ENCODE measurements at regions not wholly inside any gene's neighbourhood (a gene's known extent, or its start where the extent isn't known, plus 50 kb on each side); places are given as distances from the start of the nearest gene placed in this dataset.
"Not testable (repeated sequence)": the region's sequence is repeated elsewhere in the genome, so short reads cannot be mapped to it uniquely, and the experiment has no call there.

DNA sequence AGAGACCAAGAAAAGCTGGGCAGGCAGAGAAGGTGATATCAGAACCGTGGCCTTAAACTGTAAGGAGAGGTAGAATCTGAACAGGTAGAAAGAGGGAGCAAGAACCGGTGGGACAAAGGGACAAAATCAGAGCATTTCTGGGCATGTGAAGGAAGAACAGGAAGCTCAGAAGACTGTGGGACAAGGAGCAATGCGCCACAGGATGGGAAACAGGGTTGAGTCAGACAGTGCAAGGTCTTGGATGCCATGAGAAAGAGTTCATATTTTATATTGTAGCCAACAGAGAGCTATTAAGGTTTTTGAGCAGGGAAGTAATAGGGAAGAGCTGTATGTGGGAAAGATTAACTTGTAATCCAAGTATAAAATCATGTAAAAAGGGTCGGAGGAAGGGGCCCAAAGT lies 106.4 kb upstream of the UGP2 start:
- Histone ChIP-seq H3K27ac (no peak overlapping the region), H3K9me3 (no peaks in the 10 kb centered on the region), H3K36me3 (no peaks in the 10 kb centered on the region), H3K27me3 (no peaks in the 10 kb centered on the region), H3K4me1 (no peaks in the 10 kb centered on the region), H3K4me3 (no peak overlapping the region)
- DNase-seq = no peak
- in situ Hi-C loops (cut with MboI; ENCODE audit: low pct_ligation_motif_present in 1 of 4, low pct_unique_long_range_greater_than_20kb in 1 of 4, low sequenced_read_pairs in 3 of 4) = no loop called here
- intact Hi-C loops (cut with DNase I; ENCODE audit: low total_unique reads) = no loop called here
- 88 to 93% methylated on average over 4 of the region's 4 CpGs for WGBS, 2 donors (ENCODE audit: low coverage in 1 of 2)
- TF ChIP-seq, protein P1, sequence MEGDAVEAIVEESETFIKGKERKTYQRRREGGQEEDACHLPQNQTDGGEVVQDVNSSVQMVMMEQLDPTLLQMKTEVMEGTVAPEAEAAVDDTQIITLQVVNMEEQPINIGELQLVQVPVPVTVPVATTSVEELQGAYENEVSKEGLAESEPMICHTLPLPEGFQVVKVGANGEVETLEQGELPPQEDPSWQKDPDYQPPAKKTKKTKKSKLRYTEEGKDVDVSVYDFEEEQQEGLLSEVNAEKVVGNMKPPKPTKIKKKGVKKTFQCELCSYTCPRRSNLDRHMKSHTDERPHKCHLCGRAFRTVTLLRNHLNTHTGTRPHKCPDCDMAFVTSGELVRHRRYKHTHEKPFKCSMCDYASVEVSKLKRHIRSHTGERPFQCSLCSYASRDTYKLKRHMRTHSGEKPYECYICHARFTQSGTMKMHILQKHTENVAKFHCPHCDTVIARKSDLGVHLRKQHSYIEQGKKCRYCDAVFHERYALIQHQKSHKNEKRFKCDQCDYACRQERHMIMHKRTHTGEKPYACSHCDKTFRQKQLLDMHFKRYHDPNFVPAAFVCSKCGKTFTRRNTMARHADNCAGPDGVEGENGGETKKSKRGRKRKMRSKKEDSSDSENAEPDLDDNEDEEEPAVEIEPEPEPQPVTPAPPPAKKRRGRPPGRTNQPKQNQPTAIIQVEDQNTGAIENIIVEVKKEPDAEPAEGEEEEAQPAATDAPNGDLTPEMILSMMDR (IDR thresholded peaks at IDR 0.05) = no peak
- TF ChIP-seq EP300 (IDR thresholded peaks at IDR 0.05; ENCODE audit: low read depth) (no peak), POLR2AphosphoS5 (IDR thresholded peaks at IDR 0.05) (no peak), POLR2A (IDR thresholded peaks at IDR 0.05) (no peak)

DNA sequence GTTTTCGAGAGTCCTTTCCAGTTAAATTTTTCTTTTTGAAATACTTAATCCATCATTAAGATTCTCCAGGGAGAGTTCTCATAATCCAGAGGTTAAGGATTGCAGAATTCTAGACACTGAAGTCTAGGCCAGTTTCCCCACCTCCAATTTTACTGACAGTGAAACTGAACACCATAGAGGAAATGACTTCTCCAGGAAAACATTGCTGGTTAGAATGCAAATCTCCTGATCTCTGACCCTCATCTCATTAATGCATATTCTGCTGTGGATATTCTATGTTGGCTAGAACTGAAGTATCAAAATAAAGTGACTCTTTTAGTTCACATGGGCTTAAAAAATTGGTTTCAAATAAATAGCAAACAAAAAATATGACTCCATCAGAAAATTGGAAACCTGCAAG lies 105.8 kb upstream of the UGP2 start:
- no peak for TF ChIP-seq POLR2A (IDR thresholded peaks at IDR 0.05)
- TF ChIP-seq EP300 (IDR thresholded peaks at IDR 0.05; ENCODE audit: low read depth) = no peak
- TF ChIP-seq, protein P1 (IDR thresholded peaks at IDR 0.05) = no peak
- TF ChIP-seq POLR2AphosphoS5 (IDR thresholded peaks at IDR 0.05) = no peak
- WGBS, 2 donors (ENCODE audit: low coverage in 1 of 2) = 70 to 89% methylated on average over 1 of the region's 1 CpG
- DNase-seq = no peak
- in situ Hi-C loops (cut with MboI; ENCODE audit: low pct_ligation_motif_present in 1 of 4, low pct_unique_long_range_greater_than_20kb in 1 of 4, low sequenced_read_pairs in 3 of 4) = no loop called here
- H3K36me3 ChIP-seq = no peaks in the 10 kb centered on the region
- intact Hi-C loops (cut with DNase I; ENCODE audit: low total_unique reads) = no loop called here
- no peaks in the 10 kb centered on the region for H3K27me3 ChIP-seq
- H3K27ac ChIP-seq = no peak overlapping the region
- H3K9me3 ChIP-seq = no peaks in the 10 kb centered on the region
- H3K4me3 ChIP-seq = no peak overlapping the region
- no peaks in the 10 kb centered on the region for H3K4me1 ChIP-seq

DNA sequence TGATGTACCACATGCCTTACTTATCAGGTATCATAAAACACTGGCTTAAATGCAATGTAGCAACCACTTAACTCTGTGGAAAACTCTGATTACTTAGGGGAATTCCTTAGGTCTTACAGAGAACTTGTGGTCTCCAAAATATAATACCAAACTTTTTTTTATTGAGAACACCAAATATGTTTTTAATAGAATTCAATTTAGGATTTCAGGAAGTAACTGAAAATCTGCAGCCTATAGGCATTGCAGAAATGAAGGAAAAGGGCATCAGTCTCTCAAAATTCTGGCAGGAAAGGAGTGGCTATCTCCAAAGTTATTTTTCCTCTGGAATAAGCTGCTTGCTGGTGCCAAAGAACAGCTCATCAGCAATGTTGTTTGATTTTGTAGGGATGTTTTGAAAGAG lies 105.3 kb upstream of the UGP2 start:
- DNase-seq = no peak
- Histone ChIP-seq H3K4me3 (no peak overlapping the region), H3K9me3 (no peaks in the 10 kb centered on the region), H3K27ac (no peak overlapping the region), H3K4me1 (no peaks in the 10 kb centered on the region), H3K36me3 (no peaks in the 10 kb centered on the region), H3K27me3 (no peaks in the 10 kb centered on the region)
- in situ Hi-C loops (cut with MboI; ENCODE audit: low pct_ligation_motif_present in 1 of 4, low pct_unique_long_range_greater_than_20kb in 1 of 4, low sequenced_read_pairs in 3 of 4) (no loop called here), intact Hi-C loops (cut with DNase I; ENCODE audit: low total_unique reads) (no loop called here)
- no peak for TF ChIP-seq EP300 (IDR thresholded peaks at IDR 0.05; ENCODE audit: low read depth)
- no peak for TF ChIP-seq POLR2AphosphoS5 (IDR thresholded peaks at IDR 0.05)

DNA sequence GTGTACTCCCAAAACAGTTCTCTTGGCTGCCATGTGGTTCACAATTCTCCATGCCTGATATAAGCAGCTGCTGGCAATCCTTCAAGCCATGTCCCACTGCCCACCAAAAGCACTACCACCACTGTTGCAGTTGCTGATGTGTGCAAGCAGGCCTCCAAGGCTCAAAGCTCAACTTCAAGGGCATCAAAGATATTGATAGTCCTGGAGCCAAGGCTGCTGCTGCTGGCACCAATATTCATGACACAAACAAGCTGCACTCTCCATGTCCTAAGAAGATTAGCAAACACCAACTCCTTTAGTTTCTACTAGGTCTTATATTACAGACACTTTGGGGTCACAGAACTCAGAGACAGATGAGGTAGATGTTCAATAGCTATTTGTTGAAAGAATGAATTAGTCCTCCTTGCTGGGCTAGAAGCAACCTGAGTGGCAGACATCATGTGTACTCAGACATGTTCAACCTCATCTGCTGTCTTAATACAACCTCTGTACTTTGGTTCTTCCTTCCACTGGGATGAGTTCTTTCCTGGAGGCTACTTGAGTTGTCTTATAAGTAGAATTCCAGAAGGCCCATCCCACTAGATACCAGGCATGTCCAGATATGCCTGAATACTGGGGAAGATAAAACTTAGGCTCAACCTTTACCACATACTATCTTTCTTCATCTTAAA lies 104.5 kb upstream of the UGP2 start:
- in situ Hi-C loops (cut with MboI; ENCODE audit: low pct_ligation_motif_present in 1 of 4, low pct_unique_long_range_greater_than_20kb in 1 of 4, low sequenced_read_pairs in 3 of 4) (no loop called here), intact Hi-C loops (cut with DNase I; ENCODE audit: low total_unique reads) (no loop called here)
- H3K4me3 ChIP-seq = no peak overlapping the region
- no peaks in the 10 kb centered on the region for H3K9me3 ChIP-seq
- H3K27ac ChIP-seq = no peak overlapping the region
- TF ChIP-seq EP300 (IDR thresholded peaks at IDR 0.05; ENCODE audit: low read depth) (no peak), POLR2AphosphoS5 (IDR thresholded peaks at IDR 0.05) (no peak), POLR2A (IDR thresholded peaks at IDR 0.05) (no peak)
- TF ChIP-seq, protein P1 (IDR thresholded peaks at IDR 0.05) = no peak
- H3K27me3 ChIP-seq = no peaks in the 10 kb centered on the region
- H3K36me3 ChIP-seq = no peaks in the 10 kb centered on the region
- H3K4me1 ChIP-seq = no peaks in the 10 kb centered on the region
- no peak for DNase-seq

DNA sequence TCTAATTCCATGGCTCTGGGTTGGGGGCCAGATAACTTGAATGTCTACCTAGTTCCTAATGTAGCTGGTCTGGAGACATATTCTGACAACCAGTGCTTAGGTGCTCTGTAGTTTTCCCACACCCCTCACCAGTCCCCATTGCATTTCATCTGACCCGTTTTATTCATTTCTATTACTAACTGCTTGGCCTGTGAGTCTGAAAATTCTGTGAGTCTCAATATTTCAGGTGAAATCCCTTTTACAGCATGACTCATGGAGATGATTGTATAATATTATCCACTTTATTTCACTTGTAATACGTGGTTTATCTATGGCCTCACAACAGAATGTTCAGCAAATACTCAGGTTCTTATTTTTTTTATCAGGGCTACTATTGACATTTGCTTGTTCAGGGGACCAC lies 103.7 kb upstream of the UGP2 start:
- no peak for DNase-seq
- no peaks in the 10 kb centered on the region for H3K27me3 ChIP-seq

DNA sequence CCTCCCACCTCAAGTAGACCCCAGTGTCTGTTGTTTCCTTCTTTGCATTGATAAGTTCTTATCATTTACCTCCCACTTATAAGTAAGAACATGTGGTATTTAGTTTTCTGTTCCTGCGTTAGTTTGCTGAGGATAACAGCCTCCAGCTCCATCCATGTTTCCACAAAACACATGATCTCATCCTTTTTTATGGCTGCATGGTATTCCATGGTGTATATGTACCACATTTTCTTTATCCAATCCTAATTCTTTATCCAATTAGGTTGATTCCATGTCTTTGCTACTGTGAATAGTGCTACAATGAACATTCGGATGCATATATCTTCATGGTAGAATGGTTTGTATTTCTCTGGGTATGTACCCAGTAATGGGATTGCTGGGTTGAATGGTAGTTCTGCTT lies 102.5 kb upstream of the UGP2 start:
- intact Hi-C loops (cut with DNase I; ENCODE audit: low total_unique reads); H3K36me3 ChIP-seq; H3K27ac ChIP-seq; DNase-seq; H3K4me1 ChIP-seq; H3K9me3 ChIP-seq; H3K4me3 ChIP-seq; H3K27me3 ChIP-seq; in situ Hi-C loops (cut with MboI; ENCODE audit: low pct_ligation_motif_present in 1 of 4, low pct_unique_long_range_greater_than_20kb in 1 of 4, low sequenced_read_pairs in 3 of 4): not testable (repeated sequence)
- WGBS, 2 donors (ENCODE audit: low coverage in 1 of 2) = 93% methylated on average over 2 of the region's 2 CpGs

More for the DNA sequence above, 103.7 kb upstream of the UGP2 start:
- TF ChIP-seq EP300 (IDR thresholded peaks at IDR 0.05; ENCODE audit: low read depth) (no peak), POLR2AphosphoS5 (IDR thresholded peaks at IDR 0.05) (no peak), POLR2A (IDR thresholded peaks at IDR 0.05) (no peak)
- TF ChIP-seq, protein P1 (IDR thresholded peaks at IDR 0.05) = no peak
- Histone ChIP-seq H3K4me3 (no peak overlapping the region), H3K36me3 (no peaks in the 10 kb centered on the region), H3K4me1 (no peaks in the 10 kb centered on the region), H3K9me3 (no peaks in the 10 kb centered on the region), H3K27ac (no peak overlapping the region)
- WGBS, 2 donors (ENCODE audit: low coverage in 1 of 2) = 63 to 65% methylated on average over 2 of the region's 2 CpGs
- in situ Hi-C loops (cut with MboI; ENCODE audit: low pct_ligation_motif_present in 1 of 4, low pct_unique_long_range_greater_than_20kb in 1 of 4, low sequenced_read_pairs in 3 of 4) = no loop called here
- intact Hi-C loops (cut with DNase I; ENCODE audit: low total_unique reads) = no loop called here
